HepG2 (cell line): ENCODE measurements at regions not wholly inside any gene's neighbourhood (a gene's known extent, or its start where the extent isn't known, plus 50 kb on each side); places are given as distances from the start of the nearest gene placed in this dataset.

Experiments used
- ATAC-seq: fragments of 200-7000 bp; cut with Tn5 transposase; 3 replicates; pipeline ENCODE4 v1.9.1; 2020; ENCODE audit warnings: mild to moderate bottlenecking, moderate library complexity
- BruUV-seq: library from RNA; stranded (reverse); fragments of 400-500 nt; replicated peaks from 2 replicates; lab custom pipeline; 2021; lab: Mats Ljungman, UMichigan
- CTCF ChIA-PET: fragments of 300-600 bp; formaldehyde crosslinking; extraction: SDS; loops from one replicate; lab custom pipeline; 2021; ENCODE audit warnings: low total read pairs, inconsistent platforms, low intra/inter-chr PET ratio; lab: Yijun Ruan, JAX
- POLR2A ChIA-PET: fragments of 350-600 bp; sonication (Branson Sonifier 250); formaldehyde crosslinking; loops from one replicate; lab custom pipeline; 2020; ENCODE audit warnings: antibody characterized with exemption, inconsistent platforms; lab: Yijun Ruan, JAX
- DNase-seq: peaks from one replicate; pipeline ENCODE4 v3.0.0-alpha.2; 2015; ENCODE audit warnings: low spot score
- FAIRE-seq: peaks from 3 replicates; lab custom pipeline; 2011; peaks lifted over from hg19 to GRCh38; lab: Jason Lieb, UNC
- H2AFZ ChIP-seq: one replicate; pipeline ENCODE4 v1.6.1; 2011; ENCODE audit warnings: low read length, inconsistent platforms
- H3K27ac ChIP-seq: fragments of 300-600 bp; 3 replicates; pipeline ENCODE4 v1.8.0; 2011; ENCODE audit warnings: mixed run types, mild to moderate bottlenecking, mixed read lengths, low read length, inconsistent platforms; ENCODE audit not compliant: insufficient read depth; ENCODE audit errors: extremely low read length
- H3K27me3 ChIP-seq, 2 experiments: fragments of 200-600 bp in 1 of 2; 2 replicates in 1 of 2; 3 replicates in 1 of 2; pipeline versions ENCODE4 v1.6.0 to v1.8.0; 2011; ENCODE audit warnings: low read length in 2 of 2, mild to moderate bottlenecking in 2 of 2, moderate library complexity in 2 of 2, inconsistent platforms in 1 of 2; ENCODE audit not compliant: insufficient read depth in 2 of 2, control insufficient read depth in 1 of 2
- H3K36me3 ChIP-seq, 2 experiments: fragments of 200-600 bp in 1 of 2; replicated peaks in 1 of 2; 2 replicates in 1 of 2; 3 replicates in 1 of 2; pipeline versions ENCODE4 v1.5.1 to v1.8.0; 2011; ENCODE audit warnings: low read length in 2 of 2, inconsistent platforms in 1 of 2; ENCODE audit not compliant: insufficient read depth in 2 of 2, control insufficient read depth in 1 of 2
- H3K4me1 ChIP-seq: 2 replicates; pipeline ENCODE4 v1.5.1; 2012; ENCODE audit warnings: low read length, inconsistent platforms; ENCODE audit not compliant: insufficient read depth
- H3K4me2 ChIP-seq: 2 replicates; pipeline ENCODE4 v1.6.0; 2011; ENCODE audit warnings: low read depth, low read length, inconsistent platforms
- H3K4me3 ChIP-seq, 3 experiments: fragments of 200-600 bp in 1 of 3; sonication (generic), shearing (Covaris generic) in 1 of 3; replicated peaks in 1 of 3; 2 replicates each; pipeline ENCODE4 v1.5.1; 2011 to 2016; ENCODE audit warnings: low read length in 3 of 3, inconsistent platforms in 2 of 3, low read depth in 2 of 3, mild to moderate bottlenecking in 2 of 3, control low read depth in 1 of 3, mixed read lengths in 1 of 3; ENCODE audit not compliant: insufficient read depth in 1 of 3
- H3K79me2 ChIP-seq: one replicate; pipeline ENCODE4 v1.6.1; 2011; ENCODE audit warnings: low read length, inconsistent platforms; ENCODE audit not compliant: insufficient read depth
- H3K9ac ChIP-seq: 2 replicates; pipeline ENCODE4 v1.6.0; 2011; ENCODE audit warnings: mild to moderate bottlenecking, low read depth, low read length, inconsistent platforms; ENCODE audit not compliant: insufficient read depth
- H3K9me3 ChIP-seq: 2 replicates; pipeline ENCODE4 v1.5.1; 2012; ENCODE audit warnings: mild to moderate bottlenecking, low read length
- H4K20me1 ChIP-seq: 2 replicates; pipeline ENCODE4 v1.6.0; 2011; ENCODE audit warnings: inconsistent platforms, mild to moderate bottlenecking, low read length, moderate library complexity; ENCODE audit not compliant: insufficient read depth
- HMGXB3 ChIP-seq: sonication (generic); formaldehyde crosslinking; IDR thresholded peaks from 2 replicates; pipeline ENCODE4 v1.4.0; 2020; ENCODE audit warnings: missing genetic modification reagents, borderline replicate concordance
- RNF2 ChIP-seq: fragments of 450-650 bp; conservative IDR thresholded peaks from 2 replicates; pipeline ENCODE4 v1.6.1; 2016; ENCODE audit warnings: low read depth
- RNF219 ChIP-seq: sonication (generic); formaldehyde crosslinking; IDR thresholded peaks from 2 replicates; pipeline ENCODE4 v1.5.0; 2020; ENCODE audit warnings: mild to moderate bottlenecking, missing genetic modification reagents
- RXRA ChIP-seq: sonication (generic); formaldehyde crosslinking; IDR thresholded peaks from 2 replicates; pipeline ENCODE4 v1.5.1; 2020; ENCODE audit warnings: missing genetic modification reagents
- SNAPC4 ChIP-seq: sonication (generic); formaldehyde crosslinking; IDR thresholded peaks from 2 replicates; pipeline ENCODE4 v1.4.0; 2020; ENCODE audit warnings: mild to moderate bottlenecking, missing genetic modification reagents
- STAT6 ChIP-seq: sonication (generic); formaldehyde crosslinking; IDR thresholded peaks from 2 replicates; pipeline ENCODE4 v1.4.0; 2020; ENCODE audit warnings: missing genetic modification reagents, mild to moderate bottlenecking, borderline replicate concordance
- TOPORS ChIP-seq: sonication (generic); formaldehyde crosslinking; IDR thresholded peaks from 2 replicates; pipeline ENCODE4 v1.8.0; 2023; ENCODE audit warnings: mild to moderate bottlenecking, missing genetic modification reagents
- ZNF12 ChIP-seq: sonication (generic); formaldehyde crosslinking; IDR thresholded peaks from 2 replicates; pipeline ENCODE4 v1.5.0; 2020; ENCODE audit warnings: missing genetic modification reagents
- ZNF292 ChIP-seq: sonication (generic); formaldehyde crosslinking; IDR thresholded peaks from 2 replicates; pipeline ENCODE4 v1.8.1; 2022; ENCODE audit warnings: mild to moderate bottlenecking, low read depth, missing genetic modification reagents, borderline replicate concordance
- WGBS: methylation state at CpG from one replicate; pipeline ENCODE4 v1.1.6; 2017; ENCODE audit warnings: low lambda C conversion rate; 5-methylcytosine and 5-hydroxymethylcytosine counted together
- in situ Hi-C: cut with HindIII; loops from 2 replicates; pipeline ENCODE4 v1.10.0; 2017; ENCODE audit warnings: low pct_unique_long_range_greater_than_20kb; ENCODE audit not compliant: extremely low pct_ligation_motif_present
- intact Hi-C: fragments of 100-400 bp; cut with micrococcal nuclease; formaldehyde crosslinking; loops from one replicate; pipeline ENCODE4 v1.10.0; 2022; ENCODE audit not compliant: unreplicated experiment

GRCh38 chr6:147765541-147765940 is 257.1 kb downstream of the SAMD5 start:
- no peak for ATAC-seq
- FAIRE-seq: no peak
- in situ Hi-C loops: no loop called here

More at GRCh38 chr6:147765541-147765940, 257.1 kb downstream of the SAMD5 start:
- Histone ChIP-seq H3K27ac (no peak overlapping the region), H3K4me3 (no peak overlapping the region), H4K20me1 (no peaks in the 10 kb centered on the region), H3K4me1 (no peaks in the 10 kb centered on the region), H3K27me3 (no peaks in the 10 kb centered on the region), H3K79me2 (no peaks in the 10 kb centered on the region), H2AFZ (no peak overlapping the region), H3K9ac (no peak overlapping the region), H3K9me3 (no peaks in the 10 kb centered on the region), H3K4me2 (no peak overlapping the region), H3K36me3 (no peaks in the 10 kb centered on the region)
- ChIA-PET POLR2A (no interaction called here), CTCF (no interaction called here)
- no TSS peak for BruUV-seq
- DNase-seq: no peak
- intact Hi-C loops: no loop called here
- no peak for TF ChIP-seq ZNF292 (CRISPR knock-in tag)
- TF ChIP-seq HMGXB3 (CRISPR knock-in tag): no peak
- no peak for TF ChIP-seq RXRA
- no peak for TF ChIP-seq ZNF12 (CRISPR knock-in tag)
- TF ChIP-seq RNF219: no peak
- TF ChIP-seq SNAPC4 (CRISPR knock-in tag): no peak
- TF ChIP-seq RNF2: no peak
- no peak for TF ChIP-seq TOPORS
- no peak for TF ChIP-seq STAT6
- WGBS: 52% methylated on average over 5 of the region's 5 CpGs
